ENCODE measurements at regions not wholly inside any gene's neighbourhood (a gene's known extent, or its start where the extent isn't known, plus 50 kb on each side); places are given as distances from the start of the nearest gene placed in this dataset.

DNA sequence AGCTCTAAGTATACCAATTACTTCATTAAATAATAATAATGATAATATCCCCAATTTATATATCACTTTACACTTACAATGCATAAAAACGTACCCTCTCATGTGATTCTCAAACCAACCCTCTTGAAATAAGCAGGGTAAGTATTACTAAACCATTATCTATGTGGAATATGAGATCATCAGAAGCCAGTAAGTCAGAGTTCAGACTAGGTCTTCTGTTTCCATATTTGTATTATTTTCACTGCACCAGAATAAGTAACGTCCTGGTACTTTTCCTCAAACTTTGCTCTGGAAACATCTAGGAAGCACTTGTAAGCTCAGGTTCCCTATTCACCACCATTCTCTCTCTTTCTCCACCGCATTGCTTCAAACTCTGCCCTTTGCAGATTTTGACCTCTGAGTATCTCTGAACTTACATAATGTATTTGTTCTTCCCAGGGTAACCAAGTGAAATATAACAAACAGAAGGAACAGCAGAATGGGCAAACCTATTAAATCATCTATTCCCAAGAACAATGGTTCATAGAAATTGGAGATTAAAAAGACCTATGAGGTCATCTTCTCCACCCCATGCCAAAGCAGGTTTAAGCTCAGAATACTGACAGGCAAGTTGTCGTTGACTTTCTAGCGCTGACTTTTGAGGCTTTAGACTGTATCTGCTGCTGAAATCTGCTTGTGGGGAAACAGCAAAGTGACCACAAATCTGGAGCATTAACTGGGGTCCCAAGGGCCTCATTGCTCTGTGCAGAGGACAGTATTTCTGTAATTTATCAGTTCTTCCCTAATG lies 161.3 kb upstream of the FAR2 start:
- no peak for TF ChIP-seq ZNF670 (tag by site-specific recombination; IDR thresholded peaks at IDR 0.05; ENCODE audit: low read depth)
- TF ChIP-seq YY1 (tag by site-specific recombination; IDR thresholded peaks at IDR 0.05) = no peak
- no peak for TF ChIP-seq KLF16 (tag by site-specific recombination; IDR thresholded peaks at IDR 0.05)
- TF ChIP-seq ELK4 (IDR thresholded peaks at IDR 0.05; ENCODE audit: borderline replicate concordance, low read depth, low read length) = no peak
- TF ChIP-seq, protein P1, sequence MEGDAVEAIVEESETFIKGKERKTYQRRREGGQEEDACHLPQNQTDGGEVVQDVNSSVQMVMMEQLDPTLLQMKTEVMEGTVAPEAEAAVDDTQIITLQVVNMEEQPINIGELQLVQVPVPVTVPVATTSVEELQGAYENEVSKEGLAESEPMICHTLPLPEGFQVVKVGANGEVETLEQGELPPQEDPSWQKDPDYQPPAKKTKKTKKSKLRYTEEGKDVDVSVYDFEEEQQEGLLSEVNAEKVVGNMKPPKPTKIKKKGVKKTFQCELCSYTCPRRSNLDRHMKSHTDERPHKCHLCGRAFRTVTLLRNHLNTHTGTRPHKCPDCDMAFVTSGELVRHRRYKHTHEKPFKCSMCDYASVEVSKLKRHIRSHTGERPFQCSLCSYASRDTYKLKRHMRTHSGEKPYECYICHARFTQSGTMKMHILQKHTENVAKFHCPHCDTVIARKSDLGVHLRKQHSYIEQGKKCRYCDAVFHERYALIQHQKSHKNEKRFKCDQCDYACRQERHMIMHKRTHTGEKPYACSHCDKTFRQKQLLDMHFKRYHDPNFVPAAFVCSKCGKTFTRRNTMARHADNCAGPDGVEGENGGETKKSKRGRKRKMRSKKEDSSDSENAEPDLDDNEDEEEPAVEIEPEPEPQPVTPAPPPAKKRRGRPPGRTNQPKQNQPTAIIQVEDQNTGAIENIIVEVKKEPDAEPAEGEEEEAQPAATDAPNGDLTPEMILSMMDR (tag by site-specific recombination; IDR thresholded peaks at IDR 0.05) = no peak
- TF ChIP-seq OVOL3 (tag by site-specific recombination; IDR thresholded peaks at IDR 0.05) = no peak
- TF ChIP-seq, protein P2, sequence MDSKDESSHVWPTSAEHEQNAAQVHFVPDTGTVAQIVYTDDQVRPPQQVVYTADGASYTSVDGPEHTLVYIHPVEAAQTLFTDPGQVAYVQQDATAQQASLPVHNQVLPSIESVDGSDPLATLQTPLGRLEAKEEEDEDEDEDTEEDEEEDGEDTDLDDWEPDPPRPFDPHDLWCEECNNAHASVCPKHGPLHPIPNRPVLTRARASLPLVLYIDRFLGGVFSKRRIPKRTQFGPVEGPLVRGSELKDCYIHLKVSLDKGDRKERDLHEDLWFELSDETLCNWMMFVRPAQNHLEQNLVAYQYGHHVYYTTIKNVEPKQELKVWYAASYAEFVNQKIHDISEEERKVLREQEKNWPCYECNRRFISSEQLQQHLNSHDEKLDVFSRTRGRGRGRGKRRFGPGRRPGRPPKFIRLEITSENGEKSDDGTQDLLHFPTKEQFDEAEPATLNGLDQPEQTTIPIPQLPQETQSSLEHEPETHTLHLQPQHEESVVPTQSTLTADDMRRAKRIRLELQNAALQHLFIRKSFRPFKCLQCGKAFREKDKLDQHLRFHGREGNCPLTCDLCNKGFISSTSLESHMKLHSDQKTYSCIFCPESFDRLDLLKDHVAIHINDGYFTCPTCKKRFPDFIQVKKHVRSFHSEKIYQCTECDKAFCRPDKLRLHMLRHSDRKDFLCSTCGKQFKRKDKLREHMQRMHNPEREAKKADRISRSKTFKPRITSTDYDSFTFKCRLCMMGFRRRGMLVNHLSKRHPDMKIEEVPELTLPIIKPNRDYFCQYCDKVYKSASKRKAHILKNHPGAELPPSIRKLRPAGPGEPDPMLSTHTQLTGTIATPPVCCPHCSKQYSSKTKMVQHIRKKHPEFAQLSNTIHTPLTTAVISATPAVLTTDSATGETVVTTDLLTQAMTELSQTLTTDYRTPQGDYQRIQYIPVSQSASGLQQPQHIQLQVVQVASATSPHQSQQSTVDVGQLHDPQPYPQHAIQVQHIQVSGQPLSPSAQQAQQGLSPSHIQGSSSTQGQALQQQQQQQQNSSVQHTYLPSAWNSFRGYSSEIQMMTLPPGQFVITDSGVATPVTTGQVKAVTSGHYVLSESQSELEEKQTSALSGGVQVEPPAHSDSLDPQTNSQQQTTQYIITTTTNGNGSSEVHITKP (tag by site-specific recombination; IDR thresholded peaks at IDR 0.05) = no peak
- no peak for TF ChIP-seq ZNF76 (tag by site-specific recombination; IDR thresholded peaks at IDR 0.05; ENCODE audit: borderline replicate concordance, low read depth)
- no peak for TF ChIP-seq SETDB1 (IDR thresholded peaks at IDR 0.05; ENCODE audit: insufficient read length, low read length)

All from HEK293 (cell line).